ENCODE measurements at regions not wholly inside any gene's neighbourhood (a gene's known extent, or its start where the extent isn't known, plus 50 kb on each side); places are given as distances from the start of the nearest gene placed in this dataset.
A peak's percentile ranks its signal among the peaks of the same experiment; 100 is the strongest.

DNA sequence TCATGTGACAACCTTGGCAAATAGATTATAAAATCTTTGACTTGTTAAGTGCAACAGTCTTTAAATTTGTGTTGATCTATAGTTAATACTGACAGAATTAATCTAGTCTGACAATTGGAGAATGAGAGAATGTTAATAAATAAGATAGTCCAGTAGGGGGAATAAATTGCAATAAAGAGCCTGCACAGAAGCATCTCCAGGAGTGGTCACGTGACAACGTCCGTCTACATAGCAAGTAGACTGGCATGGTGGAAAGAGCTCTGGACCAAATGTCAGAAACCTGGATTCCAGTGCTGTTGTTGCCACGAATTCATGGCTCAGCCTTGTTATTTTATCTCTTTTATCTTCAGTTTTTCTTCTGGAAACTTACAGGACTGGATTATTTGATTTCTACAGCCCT lies 436.5 kb downstream of the RAB28 start:
- DNase-seq, result no peak

DNA sequence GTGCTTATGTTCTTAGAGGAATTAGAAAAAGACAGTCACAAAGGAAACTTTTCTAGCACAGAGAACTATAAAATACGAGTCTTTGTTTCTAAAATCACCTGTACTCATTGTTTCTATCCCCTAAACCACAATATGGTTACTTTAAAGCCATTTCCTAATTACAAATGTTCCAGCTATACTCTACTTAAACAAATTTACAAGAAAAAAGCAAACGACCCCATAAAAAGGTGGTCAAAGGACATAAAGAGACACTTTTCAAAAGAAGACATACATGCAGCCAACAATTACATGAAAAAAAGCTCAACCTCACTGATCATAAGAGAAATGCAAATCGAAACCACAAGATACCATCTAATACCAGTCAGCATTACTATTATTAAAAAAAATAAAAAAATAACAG lies 447.3 kb downstream of the RAB28 start:
- no peak for DNase-seq

DNA sequence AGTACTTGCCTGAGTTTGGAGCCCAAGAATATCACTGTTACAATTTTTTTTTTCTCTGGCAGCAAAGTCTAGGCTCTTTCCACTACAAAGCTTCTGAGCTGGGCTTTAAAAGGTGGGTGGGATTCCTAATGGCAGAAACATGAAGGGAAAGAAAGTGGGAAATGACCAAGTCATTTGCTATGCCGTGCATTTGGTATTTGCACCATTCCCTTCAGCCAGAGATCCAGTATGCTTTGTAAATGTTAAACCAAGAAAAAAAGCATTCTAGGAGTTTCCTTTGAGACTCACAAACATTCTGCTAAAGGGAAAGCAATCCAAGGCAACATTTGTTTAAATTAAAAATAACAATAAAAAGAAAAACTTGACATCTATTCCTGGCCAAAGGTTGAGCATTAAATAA lies 451.2 kb downstream of the RAB28 start:
- peak; percentile 48 for DNase-seq

DNA sequence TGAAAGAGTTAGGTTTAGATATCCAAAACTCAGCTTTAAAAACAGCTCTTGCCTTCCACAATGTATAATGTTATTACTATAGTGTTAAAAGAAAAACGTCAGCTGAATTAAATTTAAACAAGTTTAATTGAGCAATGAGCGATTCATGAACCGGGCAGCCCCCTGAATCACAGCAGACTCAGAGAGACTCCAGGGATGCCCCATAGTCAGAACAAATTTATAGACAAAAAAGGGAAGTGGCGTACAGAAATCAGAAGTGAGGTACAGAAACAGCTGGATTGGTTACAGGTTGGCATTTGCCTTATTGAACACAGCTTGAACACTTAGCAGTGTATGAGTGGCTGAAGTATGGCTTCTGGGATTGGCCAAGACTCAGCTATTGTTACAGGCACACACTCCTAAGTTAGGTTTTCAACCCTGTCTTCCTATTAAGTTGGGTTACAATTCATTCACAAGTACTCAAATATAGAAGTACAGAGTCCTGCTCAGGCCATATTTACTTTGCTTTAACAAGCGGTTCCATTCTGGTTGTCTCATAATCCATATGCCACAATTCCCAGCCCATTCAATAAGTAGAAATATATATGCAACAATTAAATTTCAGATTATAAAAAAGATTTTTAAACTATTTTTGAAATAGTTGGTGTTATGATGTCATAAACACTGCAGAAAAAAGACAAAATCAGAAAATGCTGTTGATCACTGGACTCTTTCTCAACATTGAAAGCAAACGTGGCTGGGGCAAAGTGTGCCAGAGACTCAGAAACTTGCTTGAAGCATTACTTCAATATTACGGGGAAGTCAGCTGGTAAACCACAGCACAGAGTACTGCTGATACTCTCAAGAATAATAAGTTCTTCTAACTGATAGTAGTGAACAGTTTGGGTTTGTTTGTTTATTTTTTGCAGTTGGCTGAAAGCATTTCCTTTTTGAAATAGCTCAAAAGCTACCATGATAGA lies 459.7 kb downstream of the RAB28 start:
- no peak for DNase-seq

DNA sequence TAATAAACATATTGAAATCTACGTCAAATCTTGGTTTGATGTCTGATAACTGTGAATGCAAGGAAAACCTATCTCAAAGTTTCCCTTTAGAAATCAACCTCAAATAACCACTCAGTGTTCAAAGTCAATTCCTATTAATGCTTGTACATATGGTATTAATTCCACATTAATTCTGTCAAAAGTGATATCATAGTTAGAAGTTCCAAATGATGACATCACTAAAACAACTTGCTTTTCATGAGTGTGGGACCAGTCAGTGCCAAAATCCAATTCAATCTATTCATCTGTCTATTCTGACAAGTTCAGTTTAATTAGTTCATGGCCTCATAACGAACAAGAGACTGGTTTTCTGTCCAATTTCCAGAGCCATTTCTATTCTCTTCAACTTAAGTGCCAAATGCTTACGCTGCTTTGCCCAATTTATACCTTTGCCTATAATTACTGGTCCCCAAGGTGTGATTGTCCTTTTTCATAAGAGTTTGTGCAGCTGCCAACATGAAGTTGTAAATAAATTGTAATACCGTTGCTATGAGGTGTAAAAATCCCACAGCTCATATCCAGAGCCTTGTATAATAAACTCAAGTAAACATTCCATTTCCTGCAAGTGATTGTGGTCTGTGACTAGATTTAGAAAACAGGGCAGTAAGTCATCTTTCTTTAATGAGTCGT lies 476.2 kb downstream of the RAB28 start:
- DNase-seq, result peak; percentile 43

DNA sequence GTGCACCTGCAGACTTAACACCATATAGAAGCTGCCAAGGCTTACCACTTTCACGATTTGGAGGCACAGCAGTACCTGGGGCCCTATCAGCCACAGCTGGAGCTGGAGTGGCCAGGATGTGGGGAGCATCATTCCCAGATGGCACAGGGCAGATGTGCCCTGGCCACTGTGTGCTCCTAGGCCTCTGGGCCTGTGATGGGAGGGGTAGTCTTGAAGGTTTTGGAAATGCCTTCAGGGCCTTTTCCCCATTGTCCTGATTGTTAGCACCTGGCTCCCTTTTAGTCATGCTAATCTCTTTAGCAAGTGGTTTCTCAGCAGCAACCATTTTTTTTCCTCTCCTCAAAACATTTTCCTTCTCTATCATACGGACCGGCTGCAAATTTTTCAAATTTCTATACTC lies 490.2 kb downstream of the RAB28 start:
- DNase-seq, result no peak

DNA sequence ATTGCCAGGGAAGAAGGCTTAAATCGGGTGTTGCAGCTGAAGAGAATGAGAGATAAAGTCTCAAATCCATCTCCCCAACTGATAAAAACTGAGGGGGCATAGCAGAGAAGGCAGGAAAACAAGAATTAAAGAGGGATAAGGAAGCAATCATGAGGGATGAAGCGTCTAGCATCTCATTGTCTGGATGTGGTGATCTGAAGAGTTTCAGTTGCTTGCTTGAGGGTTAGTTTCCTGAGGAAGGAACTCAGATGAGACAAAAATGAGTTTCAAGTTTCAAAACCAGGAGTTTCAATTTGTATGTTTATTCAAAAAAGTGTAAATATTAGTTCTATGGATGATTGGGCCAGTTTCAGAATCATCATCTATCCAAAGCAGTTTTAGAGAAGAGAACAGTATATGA lies 496.9 kb downstream of the RAB28 start:
- no peak for DNase-seq

DNA sequence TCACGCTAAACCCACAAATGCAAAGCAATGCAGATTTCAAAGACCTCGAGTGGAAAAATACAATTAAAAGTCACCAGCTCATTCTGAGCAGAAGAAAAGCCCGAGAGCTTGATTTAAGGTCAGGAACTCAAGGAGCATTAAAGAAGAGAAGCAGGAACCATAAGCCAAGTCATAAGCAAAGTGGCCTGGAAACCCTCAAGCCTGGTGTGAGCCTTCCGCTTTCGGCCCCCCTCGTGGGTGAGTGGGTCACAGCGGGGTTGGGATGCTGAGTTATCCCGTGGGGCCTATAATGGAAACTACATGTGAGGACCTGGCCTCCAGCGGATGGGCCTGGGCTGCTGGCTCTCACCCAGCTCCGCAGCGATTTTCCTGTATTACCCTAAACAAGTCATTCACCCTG lies 504.3 kb downstream of the RAB28 start:
- no peak for DNase-seq

DNA sequence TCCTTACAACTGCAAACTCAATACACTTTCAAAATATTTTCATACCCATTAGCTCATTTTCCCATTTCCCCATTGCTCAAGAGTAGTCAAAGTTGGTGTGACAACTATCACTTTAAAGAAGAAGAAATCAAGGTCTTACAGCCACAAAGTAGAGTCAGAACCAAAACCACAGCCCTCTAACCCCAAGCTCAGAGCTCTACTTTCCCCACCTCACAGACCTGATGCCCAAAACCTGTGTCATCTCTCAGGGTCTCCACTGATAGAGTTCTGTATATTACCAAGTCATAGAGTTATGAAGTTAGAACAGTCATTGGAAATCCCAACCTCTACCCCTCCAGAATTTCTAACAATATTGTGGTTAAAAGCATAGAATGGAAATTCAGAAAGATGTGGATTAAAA lies 505.8 kb downstream of the RAB28 start:
- DNase-seq, result no peak

DNA sequence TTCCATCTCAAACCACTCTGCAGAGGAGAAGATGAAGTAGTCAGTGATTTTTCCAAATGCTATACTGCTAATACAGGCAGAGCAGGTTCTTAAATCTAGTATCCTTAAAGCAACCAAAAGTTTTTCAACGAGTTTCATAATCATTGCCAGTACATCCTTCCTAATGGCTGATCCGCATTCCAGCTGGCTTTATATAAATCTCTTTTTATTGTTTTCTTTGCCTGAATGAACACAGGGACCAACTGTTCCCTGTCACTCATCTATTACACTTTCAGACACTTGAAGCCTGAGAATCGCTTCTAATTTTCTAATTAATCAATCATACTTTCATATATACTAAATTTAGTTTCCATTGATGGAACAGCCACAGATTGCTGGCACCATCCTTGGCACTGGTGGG lies 508.6 kb downstream of the RAB28 start:
- no peak for DNase-seq

DNA sequence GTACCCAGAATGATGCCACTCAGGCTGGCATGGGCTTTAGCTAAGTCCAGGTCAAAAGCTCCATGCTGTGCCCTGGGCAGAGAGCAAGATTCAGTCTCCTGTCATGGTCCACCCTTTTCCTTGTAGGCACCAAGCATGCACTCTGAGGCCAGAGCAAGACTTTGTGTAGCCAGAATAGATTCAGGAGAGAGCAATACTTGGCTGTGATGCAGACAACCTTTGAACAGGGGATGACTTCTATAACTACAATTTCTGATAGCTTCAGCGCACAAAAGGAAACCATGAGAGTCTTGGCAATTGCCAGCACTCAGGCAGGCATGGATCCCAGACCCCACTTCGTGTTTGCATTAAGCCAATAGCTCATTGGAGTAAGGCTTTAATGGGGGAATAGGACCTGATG lies 510.6 kb downstream of the RAB28 start:
- no peak for DNase-seq

DNA sequence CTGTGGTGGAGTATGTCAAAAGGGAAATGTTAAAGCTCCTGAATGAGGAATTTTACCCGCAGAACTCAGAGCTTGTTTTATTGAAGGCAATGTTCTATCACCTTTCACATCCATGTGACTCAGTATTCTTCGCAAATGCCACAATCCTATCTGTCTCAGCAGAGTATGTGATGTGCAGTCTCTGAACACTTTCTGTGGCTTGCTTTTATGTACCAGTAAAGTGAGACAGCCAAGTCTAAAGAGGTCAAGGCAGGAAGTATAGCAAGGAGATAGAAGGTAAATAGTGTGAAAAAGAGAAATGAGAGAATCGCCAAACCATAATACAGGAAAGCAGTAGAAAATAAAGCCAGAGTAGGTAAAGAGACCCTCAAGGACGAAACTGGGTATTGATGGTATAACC lies 515.8 kb downstream of the RAB28 start:
- DNase-seq, result no peak

DNA sequence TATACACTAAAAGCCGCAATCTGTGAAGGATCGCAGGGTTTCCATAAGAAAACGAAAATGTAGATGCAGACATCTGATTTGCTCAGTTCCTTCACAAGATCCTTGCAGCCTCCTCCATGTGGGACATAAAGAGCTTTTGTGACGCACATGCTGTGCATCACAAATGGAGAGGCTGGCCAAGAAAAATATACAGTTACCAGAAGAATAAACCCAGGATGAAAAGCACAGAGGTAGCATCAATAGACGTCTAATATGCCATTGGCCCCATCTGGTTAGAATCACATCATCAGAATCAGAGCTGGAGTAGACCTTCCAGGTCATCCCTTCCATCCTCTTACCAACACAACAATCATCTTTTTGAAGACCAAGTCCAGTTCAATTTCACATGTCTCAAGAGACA lies 517.4 kb downstream of the RAB28 start:
- DNase-seq, result peak; percentile 64

DNA sequence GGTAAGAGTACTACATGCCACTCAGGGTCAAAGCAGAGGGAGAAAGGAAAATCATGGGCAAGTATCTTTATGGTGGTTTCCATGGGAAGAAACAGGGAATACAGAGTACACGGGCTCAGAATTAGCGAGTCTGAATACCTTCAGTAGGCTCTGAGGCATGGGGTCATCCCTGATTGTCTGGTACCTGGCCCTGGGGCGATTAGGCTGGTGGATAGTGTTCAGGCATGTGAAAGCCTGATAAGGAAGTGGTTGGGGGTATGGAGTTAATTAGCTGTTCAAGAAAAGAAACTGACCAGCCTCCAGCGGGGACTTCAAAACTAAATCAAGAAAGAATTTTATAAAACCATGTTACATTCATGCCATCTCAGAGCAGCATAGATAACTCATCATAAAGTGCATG lies 518.8 kb downstream of the RAB28 start:
- no peak for DNase-seq

DNA sequence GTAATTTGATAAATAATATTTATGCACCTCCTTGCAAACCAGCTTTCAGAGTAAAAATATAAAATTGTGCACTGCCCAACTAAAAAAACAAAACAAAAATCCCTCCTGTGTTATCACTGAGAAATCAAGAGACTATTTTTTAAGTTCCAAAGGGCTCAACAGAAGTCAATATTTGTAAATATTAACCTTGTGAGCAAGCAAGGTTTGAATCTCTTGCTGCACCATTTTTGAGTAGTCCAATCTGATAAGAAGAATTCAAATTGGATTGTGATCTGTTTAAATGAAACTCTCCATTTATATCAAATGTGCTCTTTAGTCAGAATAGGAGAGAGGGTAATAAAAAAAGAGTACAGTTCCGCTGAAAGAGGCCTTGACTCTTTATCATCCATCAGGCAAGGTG lies 520.2 kb downstream of the RAB28 start:
- no peak for DNase-seq

DNA sequence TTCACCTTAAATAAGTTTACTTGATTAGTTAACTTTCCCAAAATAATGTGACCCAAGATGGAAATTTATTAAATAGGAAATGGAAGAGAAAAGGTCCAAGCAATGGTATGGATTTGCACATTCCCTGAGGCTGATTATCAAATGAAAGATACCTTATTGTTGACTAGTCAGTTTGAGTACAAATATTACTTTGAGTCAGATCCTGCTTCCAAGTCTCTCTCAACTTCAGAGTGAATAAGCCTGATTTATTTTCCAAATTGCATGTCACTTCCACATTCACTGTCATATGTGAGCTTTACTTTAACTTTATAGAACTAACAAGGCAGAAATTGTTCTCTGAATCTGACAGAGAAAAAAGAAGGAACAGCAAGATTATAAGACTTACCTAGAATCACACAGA lies 520.8 kb downstream of the RAB28 start:
- DNase-seq, result no peak

DNA sequence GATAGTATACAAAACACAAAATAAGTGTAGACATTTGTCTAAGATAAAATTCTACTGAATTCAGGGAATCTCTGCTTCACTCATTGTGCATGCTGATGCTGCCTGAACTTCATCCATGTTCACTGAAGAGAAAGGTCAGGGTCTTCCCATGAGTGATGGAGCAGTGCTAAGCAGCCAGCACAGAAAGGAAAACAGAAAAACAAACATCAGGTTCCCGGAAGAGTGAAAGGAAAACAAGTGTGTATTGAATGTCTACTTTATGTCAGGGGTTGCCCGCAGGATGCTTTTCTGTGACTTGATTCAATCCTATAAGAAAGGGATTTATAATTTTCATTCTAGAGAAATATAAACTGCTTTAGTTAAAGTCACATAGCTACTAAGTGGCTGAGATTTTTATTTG lies 522.4 kb downstream of the RAB28 start:
- no peak for DNase-seq

DNA sequence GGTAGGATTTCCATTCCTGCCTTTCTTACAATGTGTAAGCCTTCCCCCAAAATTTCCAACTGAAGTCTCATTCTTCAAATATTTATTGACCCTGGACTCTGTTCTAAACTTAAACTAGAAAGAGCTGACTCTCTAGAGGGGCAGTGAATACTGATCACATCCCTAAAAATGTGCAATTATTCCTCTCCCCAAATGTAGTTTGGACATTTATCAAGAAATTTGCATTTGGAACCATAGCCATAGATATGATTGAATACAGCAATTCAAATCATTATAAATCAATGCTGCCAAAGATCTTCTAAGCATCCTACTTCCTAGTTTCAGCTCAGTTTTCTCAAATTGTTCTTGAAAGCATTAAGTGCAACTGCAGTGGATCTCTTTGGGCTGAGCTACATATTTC lies 525.7 kb downstream of the RAB28 start:
- no peak for DNase-seq

DNA sequence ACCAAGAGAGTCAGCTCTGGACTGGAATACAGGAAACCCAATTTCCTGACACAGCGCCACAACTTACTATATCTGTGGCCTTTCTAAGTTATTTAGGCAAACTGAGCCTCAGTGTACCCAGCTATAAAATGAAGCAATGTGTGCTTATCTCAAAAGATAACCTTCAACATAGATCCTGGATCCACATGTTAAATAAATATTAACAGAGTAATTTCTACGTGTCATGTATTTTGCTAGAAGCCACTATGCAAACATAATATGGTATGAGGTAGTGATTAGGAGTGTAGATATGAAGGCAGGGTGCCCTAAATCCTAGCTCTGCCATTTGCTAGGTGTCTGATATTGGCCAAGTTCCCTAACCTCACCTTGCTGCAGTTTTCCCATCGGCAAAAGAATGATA lies 527.0 kb downstream of the RAB28 start:
- DNase-seq, result no peak

DNA sequence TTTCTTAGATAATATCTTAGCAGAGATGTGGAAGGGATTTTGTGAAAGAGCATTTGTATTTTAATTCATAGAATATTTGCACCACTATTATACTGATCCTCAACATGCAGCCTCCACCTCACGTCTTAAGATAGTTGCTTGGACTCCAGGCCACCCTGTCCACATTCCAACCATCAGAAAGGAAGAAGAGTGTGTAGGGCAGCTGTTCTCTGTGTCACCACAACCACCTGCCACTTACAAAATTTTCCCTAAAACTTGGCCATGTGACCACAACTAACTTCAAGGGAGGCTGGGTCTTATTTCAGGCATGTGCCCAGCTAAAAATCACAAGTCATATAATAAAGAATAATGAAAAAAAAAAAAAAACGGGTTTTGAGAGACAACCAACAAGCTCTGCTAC lies 528.1 kb downstream of the RAB28 start:
- no peak for DNase-seq

DNA sequence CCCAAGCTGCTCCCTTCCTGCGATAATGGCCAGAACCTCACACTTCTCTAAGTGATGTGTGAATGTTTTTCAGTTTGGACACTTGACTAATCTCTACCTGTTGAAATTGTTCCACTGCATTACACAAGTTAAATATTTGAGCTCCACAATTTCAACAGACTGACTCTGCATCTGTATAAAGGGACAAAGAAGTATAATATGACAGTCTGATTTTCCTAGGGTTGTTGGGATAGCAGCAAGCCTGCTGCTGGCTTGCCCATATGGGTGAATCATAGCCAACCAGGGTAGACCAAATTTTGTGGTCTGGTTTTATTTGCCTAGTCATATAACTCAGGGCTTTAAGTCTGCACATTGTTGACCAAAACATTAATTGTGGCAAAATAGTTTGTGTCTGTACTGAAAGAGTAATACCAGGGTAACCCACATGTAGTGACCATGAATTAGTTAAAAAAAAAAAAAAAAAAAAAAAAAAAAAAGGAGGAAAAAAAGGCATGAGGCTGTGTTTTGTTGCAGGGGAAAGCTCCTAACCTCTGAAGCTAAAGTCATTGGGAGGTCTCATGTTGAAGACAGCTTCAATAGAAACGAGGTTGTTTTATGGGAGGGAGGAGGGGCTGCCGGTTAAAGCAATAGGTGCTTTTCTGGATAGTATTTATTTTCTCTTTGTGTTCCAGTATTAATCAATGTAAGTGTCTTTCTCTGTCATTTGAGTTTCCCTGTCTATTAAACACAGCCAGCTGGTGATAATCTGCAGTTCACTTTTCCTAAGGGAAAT lies 534.2 kb downstream of the RAB28 start:
- DNase-seq, result no peak

DNA sequence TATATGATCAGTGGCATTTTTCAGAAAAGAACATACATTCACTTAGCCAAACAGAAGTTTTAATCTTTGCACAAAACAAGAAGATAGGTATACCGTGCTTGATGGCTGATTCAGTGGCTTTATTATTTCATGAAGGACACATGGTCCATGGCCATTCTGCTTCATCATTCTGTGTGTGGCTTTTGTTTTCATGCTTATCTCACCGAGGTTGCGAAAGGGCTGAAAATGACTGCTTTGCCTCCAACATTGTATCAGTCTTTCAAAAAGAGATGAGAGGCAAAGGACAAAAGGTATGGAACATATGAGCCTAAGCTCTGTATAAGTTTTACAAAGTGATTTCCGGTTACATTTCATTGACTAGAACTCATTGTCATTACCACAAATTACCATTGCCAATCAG lies 541.1 kb downstream of the RAB28 start:
- no peak for DNase-seq

DNA sequence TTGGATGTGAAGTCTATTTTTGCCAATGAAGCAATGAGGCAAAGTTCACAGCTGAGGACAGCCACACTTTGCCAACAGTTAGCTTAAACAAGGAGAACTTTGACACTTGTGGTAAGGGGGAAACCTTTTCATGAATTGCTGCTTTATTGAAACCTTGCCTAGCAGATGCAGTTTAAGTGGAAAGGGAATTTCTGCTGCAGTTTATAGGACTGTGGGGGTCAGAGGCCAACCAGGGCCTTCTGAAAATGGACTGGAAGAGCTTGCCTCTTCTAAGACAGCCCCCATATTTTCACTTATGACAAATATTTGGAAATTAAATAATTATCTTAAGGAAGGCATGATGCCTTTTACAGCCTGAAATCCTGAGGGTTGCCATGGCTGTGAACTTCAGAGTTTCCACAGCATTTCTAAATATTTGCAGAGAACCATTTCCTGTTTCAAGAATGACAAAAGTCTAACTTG lies 550.3 kb downstream of the RAB28 start:
- DNase-seq, result no peak
